GM12878 (cell line): ENCODE measurements at regions not wholly inside any gene's neighbourhood (a gene's known extent, or its start where the extent isn't known, plus 50 kb on each side); places are given as distances from the start of the nearest gene placed in this dataset.

Source experiments
- ATAC-seq: fragments of 200-7000 bp; cut with Tn5 transposase; 3 replicates; pipeline ENCODE4 v1.9.1; 2020; ENCODE audit warnings: mild to moderate bottlenecking, moderate library complexity
- BruUV-seq: library from RNA; stranded (reverse); fragments of 400-500 nt; replicated peaks from 2 replicates; lab custom pipeline; 2021; lab: Mats Ljungman, UMichigan
- CTCF ChIA-PET: fragments of 300-600 bp; sonication (Branson Sonifier 250); formaldehyde crosslinking; extraction: SDS; loops from one replicate; lab custom pipeline; 2021; ENCODE audit warnings: inconsistent platforms; lab: Yijun Ruan, JAX
- POLR2A ChIA-PET: fragments of 350-600 bp; formaldehyde crosslinking; extraction: SDS; loops from one replicate; lab custom pipeline; 2021; ENCODE audit warnings: inconsistent platforms; lab: Charles Lee
- RAD21 ChIA-PET: fragments of 300-600 bp; sonication (Branson Sonifier 250); formaldehyde crosslinking; loops from one replicate; lab custom pipeline; 2023; ENCODE audit warnings: antibody characterized with exemption; ENCODE audit not compliant: unreplicated experiment; lab: Charles Lee
- SMC1A ChIA-PET: fragments of 300-600 bp; sonication (Branson Sonifier 250); formaldehyde crosslinking; loops from one replicate; lab custom pipeline; 2023; ENCODE audit not compliant: unreplicated experiment, uncharacterized antibody; lab: Charles Lee
- DNase-seq: peaks from one replicate; pipeline ENCODE4 v3.0.0-alpha.2; 2011; ENCODE audit warnings: low read depth, low spot score
- FAIRE-seq: peaks from 3 replicates; lab custom pipeline; 2011; peaks lifted over from hg19 to GRCh38; lab: Jason Lieb, UNC
- H2AFZ ChIP-seq: 2 replicates; pipeline ENCODE4 v1.6.0; 2011; ENCODE audit warnings: low read depth, low read length, control low read depth; ENCODE audit not compliant: control insufficient read depth
- H3K27ac ChIP-seq: 2 replicates; pipeline ENCODE4 v1.5.1; 2011; ENCODE audit warnings: control low read depth; ENCODE audit not compliant: control insufficient read depth, insufficient read depth
- H3K27me3 ChIP-seq, 2 experiments: replicated peaks in 1 of 2; 2 replicates each; pipeline versions ENCODE4 v1.6.0 to v1.6.1; 2011; ENCODE audit warnings: low read length in 1 of 2; ENCODE audit not compliant: control insufficient read depth in 2 of 2, insufficient read depth in 2 of 2
- H3K36me3 ChIP-seq, 2 experiments: 2 replicates each; pipeline ENCODE4 v1.5.1; 2011; ENCODE audit warnings: low read length in 1 of 2; ENCODE audit not compliant: control insufficient read depth in 2 of 2, insufficient read depth in 2 of 2
- H3K4me1 ChIP-seq: 2 replicates; pipeline ENCODE4 v1.6.1; 2011; ENCODE audit warnings: mild to moderate bottlenecking, low read length, moderate library complexity, mixed read lengths; ENCODE audit not compliant: control insufficient read depth, insufficient read depth
- H3K4me2 ChIP-seq: 2 replicates; pipeline ENCODE4 v1.6.0; 2011; ENCODE audit warnings: control low read depth; ENCODE audit not compliant: control insufficient read depth, insufficient read depth
- H3K4me3 ChIP-seq: fragments of 200-600 bp; sonication (generic); 2 replicates; pipeline ENCODE4 v1.5.1; 2016
- H3K79me2 ChIP-seq: 2 replicates; pipeline ENCODE4 v1.6.0; 2011; ENCODE audit warnings: low read length; ENCODE audit not compliant: control insufficient read depth, insufficient read depth
- H3K9ac ChIP-seq: 2 replicates; pipeline ENCODE4 v1.8.0; 2011; ENCODE audit warnings: low read length, control low read depth, mixed read lengths; ENCODE audit not compliant: control insufficient read depth, insufficient read depth
- H3K9me3 ChIP-seq: replicated peaks from 3 replicates; pipeline ENCODE4 v1.5.1; 2011; ENCODE audit warnings: mild to moderate bottlenecking, low read length; ENCODE audit not compliant: control insufficient read depth, insufficient read depth
- H4K20me1 ChIP-seq: 2 replicates; pipeline ENCODE4 v1.6.0; 2011; ENCODE audit not compliant: control insufficient read depth, insufficient read depth
- HDGF ChIP-seq: fragments of 450-650 bp; IDR thresholded peaks from 2 replicates; pipeline ENCODE4 v1.6.1; 2016; ENCODE audit warnings: antibody characterized with exemption
- HSF1 ChIP-seq: fragments of 150-350 bp; IDR thresholded peaks from 2 replicates; pipeline ENCODE4 v1.6.1; 2014; ENCODE audit warnings: mild to moderate bottlenecking, low read depth, low read length
- PKNOX1 ChIP-seq: fragments of 450-650 bp; IDR thresholded peaks from 2 replicates; pipeline ENCODE4 v1.6.1; 2016; ENCODE audit warnings: mild to moderate bottlenecking
- RAD51 ChIP-seq: fragments of 450-650 bp; IDR thresholded peaks from 2 replicates; pipeline ENCODE4 v1.6.1; 2016; ENCODE audit warnings: moderate library complexity, mild to moderate bottlenecking, inconsistent platforms
- TARDBP ChIP-seq: IDR thresholded peaks from 2 replicates; pipeline ENCODE4 v1.6.1; 2016; ENCODE audit warnings: borderline replicate concordance
- ZNF217 ChIP-seq: fragments of 450-650 bp; IDR thresholded peaks from 2 replicates; pipeline ENCODE4 v1.6.1; 2017; ENCODE audit warnings: antibody characterized with exemption, mild to moderate bottlenecking
- ZNF274 ChIP-seq: IDR thresholded peaks from one replicate; pipeline ENCODE4 v1.8.0; 2011; ENCODE audit not compliant: insufficient read length, insufficient read depth
- WGBS: methylation state at CpG from one replicate; pipeline ENCODE4 v1.1.6; 2016; ENCODE audit warnings: low lambda C conversion rate; ENCODE audit not compliant: insufficient replicate concordance, insufficient coverage; ENCODE audit errors: missing lambda C conversion rate; 5-methylcytosine and 5-hydroxymethylcytosine counted together
- in situ Hi-C: fragments of 300-500 bp; cut with MboI; formaldehyde crosslinking; loops from 9 replicates; pipeline ENCODE4 v1.14.3; 2018; ENCODE audit warnings: mixed read lengths
- intact Hi-C: fragments of 100-400 bp; cut with micrococcal nuclease; formaldehyde crosslinking; loops from one replicate; pipeline ENCODE4 v1.14.2; 2022; ENCODE audit not compliant: unreplicated experiment

GRCh38 chr16:65752522-65752844, 614.0 kb upstream of the CDH5 start:
- ChIA-PET SMC1A (no interaction called here), CTCF (no interaction called here), RAD21 (no interaction called here), POLR2A (no interaction called here)
- H2AFZ ChIP-seq, result no peak overlapping the region
- no peaks in the 10 kb centered on the region for H4K20me1 ChIP-seq
- no peak for DNase-seq
- no peak overlapping the region for H3K4me3 ChIP-seq
- no peaks in the 10 kb centered on the region for H3K36me3 ChIP-seq
- WGBS, result 0% methylated on average over 1 of the region's 1 CpG
- H3K9me3 ChIP-seq, result no peaks in the 10 kb centered on the region
- no peak for FAIRE-seq
- TF ChIP-seq ZNF274 (no peak), HDGF (no peak), HSF1 (no peak), TARDBP (no peak), ZNF217 (no peak), RAD51 (no peak), PKNOX1 (no peak)
- in situ Hi-C loops, result no loop called here
- no peaks in the 10 kb centered on the region for H3K4me1 ChIP-seq
- ATAC-seq, result no peak
- H3K4me2 ChIP-seq, result no peak overlapping the region
- H3K9ac ChIP-seq, result no peak overlapping the region
- no TSS peak for BruUV-seq
- H3K79me2 ChIP-seq, result no peaks in the 10 kb centered on the region
- intact Hi-C loops, result no loop called here
- no peaks in the 10 kb centered on the region for H3K27me3 ChIP-seq
- no peak overlapping the region for H3K27ac ChIP-seq
